ENCODE measurements at regions not wholly inside any gene's neighbourhood (a gene's known extent, or its start where the extent isn't known, plus 50 kb on each side); places are given as distances from the start of the nearest gene placed in this dataset.

GRCh38 chr4:115972967-115973366 lies 859.5 kb upstream of the NDST4 start:
- H3K36me3 ChIP-seq (ENCODE audit: insufficient read depth, low read length): no peaks in the 10 kb centered on the region
- no peaks in the 10 kb centered on the region for H3K9me3 ChIP-seq (ENCODE audit: control insufficient read depth in 1 of 2, insufficient read depth in 1 of 2, low read length in 2 of 2)
- CTCF ChIA-PET: no interaction called here
- Mint-ChIP-seq H3K36me3 (ENCODE audit: low read depth) (no peaks in the 10 kb centered on the region), H3K4me3 (no peak overlapping the region), H3K9me3 (no peaks in the 10 kb centered on the region), H3K4me1 (ENCODE audit: low read depth) (no peaks in the 10 kb centered on the region), H3K27me3 (no peaks in the 10 kb centered on the region), H3K27ac (no peak overlapping the region)
- no peak overlapping the region for H3K4me3 ChIP-seq (ENCODE audit: low read length)
- H3K4me1 ChIP-seq (ENCODE audit: insufficient read depth, low read length): no peaks in the 10 kb centered on the region
- ATAC-seq (ENCODE audit: poor library complexity) (no peak), DNase-seq (no peak)
- intact Hi-C loops (cut with DNase I, micrococcal nuclease): no loop called here
- TF ChIP-seq, protein P1, sequence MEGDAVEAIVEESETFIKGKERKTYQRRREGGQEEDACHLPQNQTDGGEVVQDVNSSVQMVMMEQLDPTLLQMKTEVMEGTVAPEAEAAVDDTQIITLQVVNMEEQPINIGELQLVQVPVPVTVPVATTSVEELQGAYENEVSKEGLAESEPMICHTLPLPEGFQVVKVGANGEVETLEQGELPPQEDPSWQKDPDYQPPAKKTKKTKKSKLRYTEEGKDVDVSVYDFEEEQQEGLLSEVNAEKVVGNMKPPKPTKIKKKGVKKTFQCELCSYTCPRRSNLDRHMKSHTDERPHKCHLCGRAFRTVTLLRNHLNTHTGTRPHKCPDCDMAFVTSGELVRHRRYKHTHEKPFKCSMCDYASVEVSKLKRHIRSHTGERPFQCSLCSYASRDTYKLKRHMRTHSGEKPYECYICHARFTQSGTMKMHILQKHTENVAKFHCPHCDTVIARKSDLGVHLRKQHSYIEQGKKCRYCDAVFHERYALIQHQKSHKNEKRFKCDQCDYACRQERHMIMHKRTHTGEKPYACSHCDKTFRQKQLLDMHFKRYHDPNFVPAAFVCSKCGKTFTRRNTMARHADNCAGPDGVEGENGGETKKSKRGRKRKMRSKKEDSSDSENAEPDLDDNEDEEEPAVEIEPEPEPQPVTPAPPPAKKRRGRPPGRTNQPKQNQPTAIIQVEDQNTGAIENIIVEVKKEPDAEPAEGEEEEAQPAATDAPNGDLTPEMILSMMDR (IDR thresholded peaks at IDR 0.05): no peak
- POLR2A ChIA-PET: no interaction called here
- no peaks in the 10 kb centered on the region for H3K27me3 ChIP-seq (ENCODE audit: control insufficient read depth in 1 of 2, insufficient read depth in 2 of 2, low read length in 2 of 2)
- no peak overlapping the region for H3K27ac ChIP-seq (ENCODE audit: low read depth in 1 of 2, low read length in 2 of 2)

GRCh38 chr4:115970859-115971258 lies 857.4 kb upstream of the NDST4 start:
- H3K36me3 Mint-ChIP-seq (ENCODE audit: low read depth): no peaks in the 10 kb centered on the region
- H3K27ac Mint-ChIP-seq: no peak overlapping the region
- H3K4me3 ChIP-seq (ENCODE audit: low read length): no peak overlapping the region
- no peaks in the 10 kb centered on the region for H3K27me3 Mint-ChIP-seq
- H3K4me1 Mint-ChIP-seq (ENCODE audit: low read depth): no peaks in the 10 kb centered on the region
- H3K9me3 Mint-ChIP-seq: no peaks in the 10 kb centered on the region
- ChIA-PET POLR2A (no interaction called here), CTCF (no interaction called here)
- no peaks in the 10 kb centered on the region for H3K27me3 ChIP-seq (ENCODE audit: control insufficient read depth in 1 of 2, insufficient read depth in 2 of 2, low read length in 2 of 2)
- no peaks in the 10 kb centered on the region for H3K36me3 ChIP-seq (ENCODE audit: insufficient read depth, low read length)
- intact Hi-C loops (cut with DNase I, micrococcal nuclease): no loop called here
- no peak overlapping the region for H3K4me3 Mint-ChIP-seq
- H3K9me3 ChIP-seq (ENCODE audit: control insufficient read depth in 1 of 2, insufficient read depth in 1 of 2, low read length in 2 of 2): no peaks in the 10 kb centered on the region
- DNase-seq: no peak
- no peak overlapping the region for H3K27ac ChIP-seq (ENCODE audit: low read depth in 1 of 2, low read length in 2 of 2)
- no peak for ATAC-seq (ENCODE audit: poor library complexity)
- TF ChIP-seq, protein P1 (IDR thresholded peaks at IDR 0.05): no peak
- no peaks in the 10 kb centered on the region for H3K4me1 ChIP-seq (ENCODE audit: insufficient read depth, low read length)

DNA sequence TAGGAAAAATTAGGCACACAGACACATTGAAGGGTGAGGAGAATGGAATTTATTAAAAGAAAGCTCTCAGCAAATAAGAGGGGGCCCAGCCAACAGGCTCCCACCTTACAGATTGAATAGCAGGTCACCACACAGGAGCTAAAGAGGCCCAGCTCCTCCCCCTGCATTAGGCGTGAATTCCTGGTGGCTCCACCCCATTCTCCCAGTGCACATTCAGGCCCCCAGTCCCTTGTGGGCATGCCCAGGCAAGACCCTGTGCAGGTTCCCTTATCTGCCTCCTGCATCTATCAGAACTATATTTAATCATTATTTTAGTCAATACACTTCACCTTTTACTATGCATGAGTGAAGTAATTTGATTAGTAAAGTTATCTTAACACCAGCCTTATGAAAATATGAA lies 856.3 kb upstream of the NDST4 start:
- no peaks in the 10 kb centered on the region for H3K9me3 ChIP-seq (ENCODE audit: control insufficient read depth in 1 of 2, insufficient read depth in 1 of 2, low read length in 2 of 2)
- Mint-ChIP-seq H3K36me3 (ENCODE audit: low read depth) (no peaks in the 10 kb centered on the region), H3K4me3 (no peak overlapping the region), H3K27ac (no peak overlapping the region), H3K27me3 (no peaks in the 10 kb centered on the region), H3K9me3 (no peaks in the 10 kb centered on the region), H3K4me1 (ENCODE audit: low read depth) (no peaks in the 10 kb centered on the region)
- intact Hi-C loops (cut with DNase I, micrococcal nuclease): no loop called here
- H3K36me3 ChIP-seq (ENCODE audit: insufficient read depth, low read length): no peaks in the 10 kb centered on the region
- no peak for ATAC-seq (ENCODE audit: poor library complexity)
- H3K27ac ChIP-seq (ENCODE audit: low read depth in 1 of 2, low read length in 2 of 2): no peak overlapping the region
- TF ChIP-seq, protein P1 (IDR thresholded peaks at IDR 0.05): no peak
- H3K4me1 ChIP-seq (ENCODE audit: insufficient read depth, low read length): no peaks in the 10 kb centered on the region
- DNase-seq: no peak
- no peak overlapping the region for H3K4me3 ChIP-seq (ENCODE audit: low read length)
- ChIA-PET POLR2A (no interaction called here), CTCF (no interaction called here)
- H3K27me3 ChIP-seq (ENCODE audit: control insufficient read depth in 1 of 2, insufficient read depth in 2 of 2, low read length in 2 of 2): no peaks in the 10 kb centered on the region
